PC-9 (cell line): ENCODE measurements at regions not wholly inside any gene's neighbourhood (a gene's known extent, or its start where the extent isn't known, plus 50 kb on each side); places are given as distances from the start of the nearest gene placed in this dataset.
"Not testable (repeated sequence)": the region's sequence is repeated elsewhere in the genome, so short reads cannot be mapped to it uniquely, and the experiment has no call there.

ENCODE experiments used
- BruUV-seq: library from RNA; stranded (reverse); fragments of 400-500 nt; replicated peaks from 2 replicates; lab custom pipeline; 2021; lab: Mats Ljungman, UMichigan
- CTCF ChIA-PET: fragments of 300-600 bp; sonication (Branson Sonifier 250); formaldehyde crosslinking; loops from one replicate; lab custom pipeline; 2022; ENCODE audit warnings: antibody characterized with exemption; lab: Charles Lee
- POLR2A ChIA-PET: fragments of 300-600 bp; sonication (Branson Sonifier 250); formaldehyde crosslinking; loops from one replicate; lab custom pipeline; 2022; ENCODE audit warnings: antibody characterized with exemption; ENCODE audit not compliant: unreplicated experiment; lab: Charles Lee
- DNase-seq, 2 experiments: peaks; one replicate each; pipeline versions ENCODE4 v3.0.0 to v3.0.0-alpha.2; 2015 to 2022; ENCODE audit warnings: mixed read lengths in 1 of 2
- H2AFZ ChIP-seq: fragments of 200-600 bp; sonication (generic); 2 replicates; pipeline ENCODE4 v1.8.1; 2017; ENCODE audit warnings: antibody characterized with exemption
- H3F3A ChIP-seq: fragments of 200-600 bp; sonication (generic); 2 replicates; pipeline ENCODE4 v1.8.1; 2017; ENCODE audit warnings: antibody characterized with exemption, mild to moderate bottlenecking, low read depth; ENCODE audit not compliant: insufficient read depth
- H3K27ac ChIP-seq: fragments of 200-600 bp; sonication (generic); 2 replicates; pipeline ENCODE4 v1.6.1; 2016; ENCODE audit warnings: mixed run types
- H3K27me3 ChIP-seq: fragments of 200-600 bp; sonication (generic); 2 replicates; pipeline ENCODE4 v1.6.1; 2016; ENCODE audit warnings: low read depth, mixed run types; ENCODE audit not compliant: insufficient read depth
- H3K36me3 ChIP-seq: fragments of 200-600 bp; sonication (generic); 2 replicates; pipeline ENCODE4 v1.6.1; 2016; ENCODE audit warnings: low read depth, mixed run types
- H3K4me1 ChIP-seq: fragments of 200-600 bp; sonication (generic); replicated peaks from 2 replicates; pipeline ENCODE4 v1.6.1; 2016; ENCODE audit warnings: mixed run types; ENCODE audit not compliant: insufficient read depth
- H3K4me2 ChIP-seq: fragments of 200-600 bp; sonication (generic); 2 replicates; pipeline ENCODE4 v1.6.1; 2017; ENCODE audit warnings: mixed run types
- H3K4me3 ChIP-seq: fragments of 200-600 bp; sonication (generic); 2 replicates; pipeline ENCODE4 v1.6.1; 2016; ENCODE audit warnings: mixed run types
- H3K79me2 ChIP-seq: fragments of 200-600 bp; sonication (generic); 2 replicates; pipeline ENCODE4 v1.6.1; 2017; ENCODE audit warnings: low read depth, mixed run types
- H3K9me2 ChIP-seq: fragments of 200-600 bp; sonication (generic); 2 replicates; pipeline ENCODE4 v1.8.1; 2017; ENCODE audit warnings: mild to moderate bottlenecking; ENCODE audit not compliant: insufficient read depth
- H3K9me3 ChIP-seq: fragments of 200-600 bp; sonication (generic); 2 replicates; pipeline ENCODE4 v1.8.1; 2016; ENCODE audit warnings: low read depth; ENCODE audit not compliant: insufficient read depth
- H4K20me1 ChIP-seq: fragments of 200-600 bp; sonication (generic); 2 replicates; pipeline ENCODE4 v1.8.1; 2017; ENCODE audit not compliant: insufficient read depth
- CTCF ChIP-seq: fragments of 200-600 bp; sonication (generic); conservative IDR thresholded peaks from 2 replicates; pipeline ENCODE4 v1.6.1; 2017; ENCODE audit warnings: mixed run types, antibody characterized with exemption, mild to moderate bottlenecking, moderate library complexity
- EZH2 ChIP-seq: fragments of 200-600 bp; sonication (generic); IDR thresholded peaks from 2 replicates; pipeline ENCODE4 v1.8.0; 2017; ENCODE audit warnings: antibody characterized with exemption, low read depth
- intact Hi-C: fragments of 100-400 bp; cut with micrococcal nuclease; formaldehyde crosslinking; loops from one replicate; pipeline ENCODE4 v1.10.0; 2022; ENCODE audit not compliant: unreplicated experiment

- H3K9me3 ChIP-seq: no peaks in the 10 kb centered on the region
- ChIA-PET CTCF (no interaction called here), POLR2A (no interaction called here)
- no peaks in the 10 kb centered on the region for H3F3A ChIP-seq
- peaks cover 3% of the 10 kb centered on the region; the same call in 1 of the 2 replicates for H3K4me1 ChIP-seq
- TF ChIP-seq EZH2 (no peak), CTCF (no peak; the same call in 1 of the 2 replicates)
- no peak overlapping the region for H2AFZ ChIP-seq
- no peak overlapping the region for H3K4me2 ChIP-seq
- H4K20me1 ChIP-seq: no peaks in the 10 kb centered on the region
- intact Hi-C loops: no loop called here
- H3K79me2 ChIP-seq: no peaks in the 10 kb centered on the region
- no peaks in the 10 kb centered on the region for H3K27me3 ChIP-seq
- no peak overlapping the region for H3K27ac ChIP-seq
- no peaks in the 10 kb centered on the region for H3K9me2 ChIP-seq
- no peaks in the 10 kb centered on the region for H3K36me3 ChIP-seq
- no peak overlapping the region for H3K4me3 ChIP-seq
- BruUV-seq: no TSS peak
- DNase-seq: no peak
Observed at GRCh38 chr16:29112755-29113347, 128.0 kb downstream of the LAT start.

GRCh38 chr16:29111901-29112680 lies 127.2 kb downstream of the LAT start:
- H3K27ac ChIP-seq, H3K36me3 ChIP-seq, POLR2A ChIA-PET, H3K79me2 ChIP-seq, DNase-seq, H3K9me2 ChIP-seq, CTCF ChIA-PET, H3K9me3 ChIP-seq, H3K4me3 ChIP-seq, H3K4me1 ChIP-seq, H3K27me3 ChIP-seq, BruUV-seq, intact Hi-C loops, H4K20me1 ChIP-seq, H3K4me2 ChIP-seq, H2AFZ ChIP-seq, H3F3A ChIP-seq: not testable (repeated sequence)

GRCh38 chr16:29111421-29111820 lies 126.6 kb downstream of the LAT start:
- POLR2A ChIA-PET: no interaction called here
- Histone ChIP-seq H4K20me1 (no peaks in the 10 kb centered on the region), H2AFZ (no peak overlapping the region), H3K4me2 (no peak overlapping the region), H3K9me2 (no peaks in the 10 kb centered on the region), H3K9me3 (no peaks in the 10 kb centered on the region), H3K4me3 (no peak overlapping the region), H3K4me1 (peaks cover 3% of the 10 kb centered on the region; the same call in 1 of the 2 replicates), H3K79me2 (no peaks in the 10 kb centered on the region), H3F3A (no peaks in the 10 kb centered on the region), H3K27ac (no peak overlapping the region), H3K36me3 (no peaks in the 10 kb centered on the region), H3K27me3 (peaks cover 11% of the 10 kb centered on the region)
- no TSS peak for BruUV-seq
- DNase-seq: no peak
- intact Hi-C loops: no loop called here
- CTCF ChIA-PET: no interaction called here
- TF ChIP-seq EZH2: no peak
- TF ChIP-seq CTCF: no peak

GRCh38 chr16:29108625-29109169 lies 123.8 kb downstream of the LAT start:
- H3K4me1 ChIP-seq, H3K4me2 ChIP-seq, H3K79me2 ChIP-seq, H3K36me3 ChIP-seq, H3F3A ChIP-seq, POLR2A ChIA-PET, H3K27ac ChIP-seq, H2AFZ ChIP-seq, DNase-seq, H3K9me2 ChIP-seq, BruUV-seq, H4K20me1 ChIP-seq, H3K4me3 ChIP-seq, H3K9me3 ChIP-seq, intact Hi-C loops: not testable (repeated sequence)
- CTCF ChIA-PET: interaction anchor here (0.7 kb wide), 1 partner anchor 620 kb away, joined by 8 read pairs; no protein-coding TSS in a partner anchor
- H3K27me3 ChIP-seq: peaks cover 11% of the 10 kb centered on the region
